T1000 (cell line): ENCODE measurements at regions not wholly inside any gene's neighbourhood (a gene's known extent, or its start where the extent isn't known, plus 50 kb on each side); places are given as distances from the start of the nearest gene placed in this dataset.
"Not testable (repeated sequence)": the region's sequence is repeated elsewhere in the genome, so short reads cannot be mapped to it uniquely, and the experiment has no call there.

Source experiments
- DNase-seq: peaks from one replicate; lab custom pipeline; 2025; ENCODE audit warnings: mixed read lengths; lab: John Stamatoyannopoulos, UW

DNA sequence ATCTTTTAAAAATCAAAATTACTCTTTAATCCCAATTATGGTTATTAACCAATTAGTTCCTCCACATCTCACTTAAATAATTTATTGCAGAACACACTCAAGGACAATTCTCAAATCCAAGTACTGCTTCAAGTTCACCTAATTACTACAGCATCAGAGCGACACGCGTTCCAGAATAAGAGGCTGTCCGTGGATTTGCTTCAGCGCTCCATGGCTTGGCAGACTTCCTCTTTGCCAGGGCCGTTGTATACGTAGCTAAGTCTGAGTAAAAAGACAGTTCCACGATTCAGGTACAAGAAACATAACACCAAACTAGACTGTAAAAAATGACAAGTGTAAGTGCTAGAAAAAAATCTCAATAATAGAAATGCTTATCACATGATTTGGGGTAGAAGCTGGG, 153.2 kb upstream of the MYT1L start:
- DNase-seq, result no peak

DNA sequence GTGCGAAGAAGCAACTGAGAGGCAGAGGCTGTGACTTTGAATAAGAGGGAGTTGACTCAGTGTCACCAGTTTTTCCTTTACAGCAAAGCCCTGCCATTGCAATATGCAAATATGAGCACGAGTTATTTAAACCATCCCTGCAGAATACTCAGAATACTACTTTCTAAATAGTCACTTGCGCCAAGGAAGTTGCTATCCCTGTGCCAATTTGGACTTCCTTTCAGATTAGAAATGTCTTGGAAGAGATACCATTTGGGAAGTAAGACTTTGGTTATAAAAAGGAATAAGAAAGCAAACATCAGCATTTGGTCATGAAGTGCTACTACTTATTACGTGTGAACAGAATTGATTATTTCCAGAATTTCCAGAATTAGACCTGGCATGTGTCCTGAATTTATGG, 151.8 kb upstream of the MYT1L start:
- DNase-seq, result no peak

DNA sequence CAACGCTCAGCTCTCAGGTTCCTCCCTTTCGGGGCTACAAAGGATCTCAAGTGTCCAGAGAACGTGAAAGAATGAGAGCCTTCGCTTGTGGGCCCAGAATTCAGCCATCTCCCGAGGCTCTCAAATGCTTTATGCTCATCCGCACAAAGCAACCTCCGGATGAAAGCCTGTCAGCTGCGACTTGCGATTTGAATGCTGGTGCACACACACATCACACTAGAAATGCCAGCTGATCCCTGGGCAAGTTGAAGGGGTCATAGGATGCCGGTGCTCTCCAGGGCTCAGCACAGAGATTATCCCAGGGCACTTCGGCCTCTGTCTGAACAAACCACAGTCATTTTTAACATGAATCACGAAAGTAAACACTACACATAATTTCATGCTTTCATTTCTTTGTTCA, 141.8 kb upstream of the MYT1L start:
- DNase-seq, result no peak

DNA sequence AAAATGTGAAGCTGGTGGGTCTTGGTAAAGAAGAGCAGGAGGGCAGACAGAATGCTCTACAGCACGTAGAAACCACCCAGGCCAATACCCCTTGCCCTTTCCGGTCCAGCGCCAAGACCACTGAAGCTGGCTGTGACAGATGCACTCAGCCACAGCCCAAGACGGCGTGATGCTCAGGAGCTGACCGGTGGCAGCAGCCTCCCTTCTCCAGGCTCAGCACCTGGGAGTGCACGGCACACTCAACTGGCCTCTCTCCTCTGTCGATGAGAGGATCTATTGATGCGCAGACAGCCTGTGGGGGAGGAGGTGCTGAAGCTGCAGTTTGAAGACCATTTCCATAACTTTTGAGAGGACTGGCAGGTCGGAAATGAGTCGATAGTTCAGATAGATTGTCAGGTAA, 141.0 kb upstream of the MYT1L start:
- no peak for DNase-seq

DNA sequence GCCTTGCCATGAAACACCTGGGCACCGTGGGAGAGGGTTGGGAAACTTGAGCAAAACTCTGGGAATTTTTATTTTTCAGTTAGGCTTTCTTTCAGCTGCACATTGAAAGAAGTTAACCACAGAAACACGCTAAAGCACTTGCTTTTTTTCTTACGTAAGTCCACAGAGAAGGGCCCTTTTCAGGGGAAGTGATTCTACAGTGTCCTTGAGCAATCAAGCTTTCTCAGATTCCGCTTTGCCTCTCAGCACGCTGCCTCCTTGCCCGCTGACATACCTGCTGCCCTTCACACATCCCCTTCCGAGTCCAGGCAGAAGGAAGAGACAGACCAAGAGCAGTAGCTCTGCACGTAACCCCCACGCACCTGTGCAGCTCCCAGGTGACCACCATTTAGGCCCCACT, 135.5 kb upstream of the MYT1L start:
- no peak for DNase-seq

DNA sequence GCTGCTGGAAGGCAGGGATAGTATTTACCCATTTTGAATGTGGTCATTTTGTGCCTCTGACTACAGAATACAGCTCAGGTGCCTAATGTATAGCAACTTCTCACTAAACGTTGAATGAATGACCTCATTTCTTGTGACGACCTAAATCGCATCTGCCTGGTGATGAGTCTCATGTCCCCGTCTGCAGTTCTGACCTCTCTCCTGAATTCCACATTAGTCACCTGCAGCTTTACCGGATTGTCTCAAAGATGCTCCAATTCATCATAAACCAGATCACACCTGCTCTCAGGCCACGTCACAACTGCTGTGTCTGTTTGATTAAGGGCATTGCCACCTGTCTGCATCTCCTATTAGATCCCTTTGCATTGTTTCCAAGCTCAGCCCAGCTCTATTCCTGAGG, 133.6 kb upstream of the MYT1L start:
- DNase-seq, result no peak

DNA sequence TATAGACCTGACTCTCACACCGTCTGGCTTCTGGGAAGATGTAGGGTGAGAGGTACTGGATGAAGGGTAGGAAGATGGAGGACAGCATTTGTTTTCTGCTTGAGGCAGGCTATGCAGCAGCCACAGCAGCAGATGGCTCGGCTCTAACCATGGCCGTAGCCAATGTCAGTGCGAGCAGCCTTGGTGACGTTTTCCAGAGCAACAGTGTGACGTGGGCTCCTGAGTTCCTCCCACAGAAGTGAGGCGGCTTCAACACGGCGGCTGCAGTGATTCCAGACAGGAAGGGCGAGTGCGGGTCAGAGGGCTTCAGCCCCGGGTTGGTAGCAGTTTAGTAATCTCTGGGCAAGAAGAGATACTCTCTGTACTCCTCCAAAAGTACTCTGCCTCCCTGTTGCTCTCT, 133.0 kb upstream of the MYT1L start:
- no peak for DNase-seq

DNA sequence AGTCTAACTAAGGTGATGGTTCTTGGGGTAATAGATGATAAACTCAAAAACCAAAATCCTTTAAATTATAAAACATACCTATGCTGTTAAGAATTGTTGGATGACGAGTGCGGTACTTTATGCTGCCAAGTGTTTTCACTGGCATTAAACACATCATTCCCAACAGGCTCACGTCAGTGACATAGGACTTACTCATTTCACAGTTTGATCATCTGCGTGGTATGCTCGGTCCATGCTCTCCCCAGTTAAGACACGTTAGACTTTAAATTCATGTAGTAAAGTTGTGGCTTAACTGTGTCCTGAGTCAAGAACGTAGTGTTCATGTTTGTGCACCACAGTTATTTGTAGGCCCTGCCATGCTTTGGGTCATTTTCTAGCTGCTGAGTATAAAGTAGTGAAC, 125.6 kb upstream of the MYT1L start:
- no peak for DNase-seq

DNA sequence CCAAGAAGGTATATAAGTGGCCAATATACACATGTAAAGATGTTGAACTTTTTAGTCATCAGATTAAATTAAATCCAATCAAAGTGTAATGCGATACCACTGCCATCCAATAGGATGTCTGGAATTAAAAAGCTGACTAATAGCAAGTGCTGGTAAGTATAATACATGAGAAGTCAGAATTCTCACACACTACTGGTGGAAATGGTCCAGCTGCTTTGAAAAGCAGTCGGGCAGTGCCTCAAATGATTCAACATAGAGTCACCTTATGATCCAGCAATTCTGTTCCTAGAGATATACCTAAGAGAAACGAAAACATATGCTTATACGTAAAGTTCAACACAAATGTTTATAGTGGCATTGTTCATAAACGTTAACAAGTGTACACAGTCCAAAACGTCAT, 124.1 kb upstream of the MYT1L start:
- no peak for DNase-seq

DNA sequence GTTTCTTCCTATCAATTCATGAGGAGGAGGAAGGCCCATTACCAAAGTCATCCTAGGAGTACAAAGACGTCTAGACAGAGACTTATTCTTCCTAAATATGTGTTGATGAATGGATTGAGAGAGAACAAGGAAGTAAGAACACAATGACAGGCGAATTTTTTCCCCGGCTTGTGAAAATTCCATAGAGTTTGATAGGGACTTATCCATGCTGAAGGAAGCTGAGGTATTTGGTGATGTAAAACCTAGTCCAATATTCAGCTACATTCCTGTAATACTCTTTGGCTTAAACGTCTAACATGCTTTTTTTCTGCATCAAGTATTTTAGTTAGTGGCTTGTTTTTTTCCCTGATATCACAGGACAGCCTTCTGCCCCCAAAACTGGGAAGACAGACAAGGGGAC, 121.9 kb upstream of the MYT1L start:
- DNase-seq, result no peak

DNA sequence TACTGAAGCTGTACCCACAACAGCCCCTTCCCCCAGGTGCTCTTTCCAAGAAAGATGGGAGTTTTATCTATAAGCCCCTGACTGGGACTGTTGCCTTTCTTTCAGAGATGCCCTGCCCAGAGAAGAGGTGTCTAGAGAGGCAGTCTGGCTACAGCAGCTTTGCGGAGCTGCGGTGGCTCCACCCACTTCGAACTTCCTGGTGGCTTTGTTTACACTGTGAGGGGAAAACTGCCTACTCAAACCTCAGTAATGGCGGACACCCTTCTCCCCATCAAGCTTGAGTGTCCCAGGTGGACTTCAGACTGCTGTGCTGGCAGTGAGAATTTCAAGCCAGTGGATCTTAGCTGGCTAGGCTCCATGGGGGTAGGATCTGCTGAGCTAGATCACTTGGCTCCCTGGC, 120.2 kb upstream of the MYT1L start:
- not testable (repeated sequence) for DNase-seq

DNA sequence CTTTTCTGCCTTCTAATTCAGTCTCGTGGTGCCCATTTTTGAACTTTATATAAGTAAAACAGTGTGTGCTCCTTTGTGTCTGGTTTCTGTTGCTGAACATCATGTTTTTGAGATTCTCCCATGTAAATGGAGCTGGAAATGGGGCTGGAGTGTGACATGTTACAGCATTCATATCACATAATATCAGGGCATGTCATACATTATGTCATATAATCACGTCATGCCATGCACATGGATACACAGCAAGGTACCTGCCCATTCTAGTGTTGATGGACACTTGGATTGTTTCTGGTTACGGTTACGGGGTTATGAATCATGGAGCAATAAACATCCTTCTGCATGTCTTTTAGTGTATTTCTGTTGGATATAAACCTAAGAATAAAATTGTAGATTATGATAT, 117.1 kb upstream of the MYT1L start:
- no peak for DNase-seq

DNA sequence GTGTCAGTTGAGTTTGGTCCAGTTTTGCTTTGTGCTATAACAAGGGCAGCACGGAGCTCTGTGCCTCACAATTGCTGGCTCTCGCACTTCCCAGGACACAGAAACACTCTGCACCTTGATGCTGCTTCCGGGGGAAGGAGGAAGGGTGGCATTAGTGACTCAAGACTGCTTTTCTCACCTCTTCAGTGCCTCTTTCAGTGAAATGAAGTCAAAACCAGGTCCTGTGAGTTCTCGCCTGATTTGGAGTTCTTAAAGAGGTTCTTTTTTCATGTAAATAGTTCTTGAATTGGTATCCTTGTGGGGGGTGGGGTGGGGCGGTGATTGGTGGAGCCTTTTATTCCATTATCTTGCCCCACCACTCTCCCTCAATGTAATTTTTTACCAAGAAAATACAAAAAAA, 91.5 kb upstream of the MYT1L start:
- no peak for DNase-seq

DNA sequence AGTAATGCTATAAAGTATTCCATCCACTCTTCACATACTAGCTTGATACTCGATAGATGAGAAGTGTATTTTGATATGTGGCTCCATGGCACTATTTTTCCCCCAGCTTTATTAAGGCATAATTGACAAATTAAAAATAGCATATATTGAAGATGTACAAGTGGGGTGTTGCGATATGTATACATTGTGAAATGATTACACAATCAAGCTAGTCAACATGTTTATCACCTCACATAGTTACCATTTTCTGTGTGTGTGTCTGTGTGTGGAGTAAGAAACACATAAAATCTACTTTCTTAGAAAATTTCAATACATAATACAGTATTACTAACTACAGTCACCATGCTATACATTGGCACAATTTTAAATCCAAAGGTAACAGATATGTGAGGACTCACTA, 82.5 kb upstream of the MYT1L start:
- DNase-seq, result no peak

DNA sequence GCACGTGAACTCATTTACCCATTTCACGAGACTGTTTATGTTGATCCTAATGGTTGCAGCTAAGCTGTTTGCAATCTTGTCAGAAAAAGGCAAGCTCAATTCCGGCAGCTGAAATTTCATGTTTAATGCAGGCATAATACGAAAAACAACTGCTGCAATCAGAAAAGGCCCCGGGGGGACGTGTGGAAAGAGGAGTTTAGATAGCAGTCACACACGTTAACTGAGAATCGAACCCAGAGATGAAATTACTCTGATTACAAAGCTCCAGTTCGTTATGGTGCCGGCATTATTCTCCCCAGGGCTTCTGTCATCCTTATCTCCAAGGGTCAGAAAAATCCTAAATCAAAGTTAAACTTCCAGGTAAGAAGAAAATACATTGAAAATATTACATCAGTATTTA, 79.9 kb upstream of the MYT1L start:
- DNase-seq, result no peak

DNA sequence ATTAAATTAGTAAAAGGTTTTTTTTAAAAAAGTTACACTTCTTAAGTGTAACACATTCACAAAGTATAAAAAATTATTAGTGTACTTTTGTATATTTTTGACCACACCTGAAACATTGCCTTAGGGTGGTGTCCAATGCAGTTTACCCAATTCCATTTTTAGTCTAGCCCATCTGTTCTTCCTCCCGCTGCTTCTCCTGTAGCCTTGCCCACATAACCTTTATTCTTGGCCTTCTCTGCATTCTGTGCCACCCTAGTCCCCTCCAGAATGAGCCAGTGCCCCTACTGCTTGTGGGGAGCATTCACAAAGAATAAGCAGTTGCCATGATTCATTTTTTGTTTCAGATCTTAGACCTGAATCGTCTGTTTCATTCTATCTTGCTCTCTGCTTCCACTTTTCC, 78.4 kb upstream of the MYT1L start:
- no peak for DNase-seq

DNA sequence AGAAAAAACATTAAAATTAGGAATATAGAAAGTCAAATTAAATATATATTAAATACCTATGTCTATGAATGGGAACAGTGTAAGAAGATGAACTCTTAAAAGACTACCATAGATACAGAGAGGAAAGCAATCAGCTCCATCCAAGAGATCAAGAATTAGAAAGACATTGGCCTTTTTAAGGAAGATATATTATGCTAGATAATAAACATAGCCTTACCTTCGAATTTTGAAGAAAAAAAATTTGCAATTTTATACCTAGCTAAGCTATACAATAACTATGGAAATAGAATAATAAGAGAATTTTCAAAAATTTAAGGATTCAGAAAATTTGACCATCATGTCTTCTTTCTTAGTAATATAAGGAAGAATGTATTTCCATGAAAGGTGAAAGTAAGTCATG, 74.7 kb upstream of the MYT1L start:
- DNase-seq, result no peak

DNA sequence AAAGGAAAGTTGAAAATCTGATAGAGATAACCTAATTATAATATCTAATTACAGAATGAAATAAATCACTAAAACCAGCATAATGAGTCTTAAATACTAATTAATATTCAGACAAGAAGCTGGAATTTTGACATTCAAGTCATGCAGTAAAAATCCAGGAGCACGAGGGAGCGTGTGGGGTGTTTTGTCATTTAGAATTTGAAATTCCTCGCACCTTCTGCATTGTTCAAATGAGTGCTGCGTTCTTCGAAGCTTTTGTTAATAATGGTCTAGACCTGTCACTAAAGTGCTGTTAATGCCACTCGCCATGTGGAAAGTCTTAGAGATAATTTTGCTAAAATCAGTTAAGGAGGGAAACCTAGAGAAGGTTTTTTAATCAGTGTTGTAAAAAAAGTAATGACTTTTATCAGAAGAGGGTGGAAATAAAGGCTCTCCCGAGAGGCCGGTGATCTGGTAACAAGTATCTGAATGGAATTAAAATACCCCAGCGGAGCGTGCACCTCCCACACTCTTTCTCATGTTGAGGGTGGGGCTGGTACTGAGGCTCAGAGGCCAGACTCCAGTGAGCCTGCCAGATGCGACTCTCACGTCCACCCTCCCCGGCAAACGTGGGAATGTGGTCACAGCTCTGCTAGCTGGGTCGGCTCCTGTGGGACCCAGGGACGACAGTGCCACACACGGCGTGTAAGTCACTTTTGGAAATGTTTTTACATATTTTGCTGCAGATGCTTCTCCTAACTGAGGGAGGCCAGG, 69.4 kb upstream of the MYT1L start:
- DNase-seq, result no peak

DNA sequence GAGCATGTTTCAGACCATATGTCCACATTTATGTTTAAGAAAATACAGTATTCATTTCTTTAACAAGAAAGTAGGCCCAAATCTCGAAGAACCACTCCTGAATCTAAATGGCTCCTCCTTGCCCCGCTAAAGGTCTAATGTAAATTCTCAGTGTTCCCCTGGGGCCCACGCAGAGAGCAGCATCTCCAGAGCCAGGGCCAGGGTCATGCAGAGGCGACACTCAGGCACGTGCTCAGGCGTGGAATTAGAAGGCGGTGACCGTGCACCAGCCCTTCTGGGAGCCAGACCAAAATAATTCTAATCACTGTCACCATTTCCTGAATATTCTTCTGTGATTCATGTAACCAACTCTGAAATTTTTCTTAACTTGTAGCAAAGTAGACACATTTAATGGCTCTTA, 68.3 kb upstream of the MYT1L start:
- DNase-seq, result no peak

DNA sequence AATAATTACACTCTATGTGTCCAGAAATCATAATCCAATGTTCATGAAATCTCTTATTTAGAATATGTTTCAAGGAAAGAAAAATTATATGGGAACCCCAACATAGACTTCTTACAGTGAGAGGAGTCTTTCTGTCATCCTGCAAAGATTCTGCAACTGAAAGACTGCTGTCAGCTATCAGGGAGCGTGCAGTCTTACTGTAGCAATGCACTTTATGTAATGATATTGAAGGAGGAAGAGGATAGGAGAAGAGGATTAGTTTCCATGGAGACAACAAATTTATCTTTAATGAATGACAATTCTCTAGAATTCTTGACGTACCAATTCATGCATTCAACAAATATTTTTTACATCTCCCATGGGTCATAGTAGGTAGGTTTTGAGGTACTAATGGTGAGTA, 61.3 kb upstream of the MYT1L start:
- no peak for DNase-seq

DNA sequence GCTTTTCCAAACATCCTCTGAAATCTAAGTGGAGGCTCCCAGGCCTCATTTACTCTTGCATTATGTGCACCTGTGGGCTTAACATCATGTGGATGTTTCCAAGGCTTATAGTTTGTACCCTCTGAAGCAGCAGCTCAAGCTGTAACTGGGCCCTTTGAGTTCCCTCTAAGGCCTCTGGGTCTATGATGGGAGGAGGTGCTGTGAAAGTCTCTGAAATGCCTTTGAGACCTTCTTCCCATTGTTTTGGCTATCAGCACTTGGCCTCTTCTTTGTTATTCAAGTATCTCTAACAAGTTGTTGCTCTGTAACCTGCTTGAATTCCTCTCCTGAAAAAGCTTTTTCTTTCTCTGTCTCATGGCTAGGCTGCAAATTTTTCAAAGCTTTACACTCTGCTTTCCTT, 58.1 kb upstream of the MYT1L start:
- no peak for DNase-seq
